DND-41 (cell line): ENCODE measurements at regions not wholly inside any gene's neighbourhood (a gene's known extent, or its start where the extent isn't known, plus 50 kb on each side); places are given as distances from the start of the nearest gene placed in this dataset.

Source experiments
- ATAC-seq: fragments of 200-7000 bp; cut with Tn5 transposase; 3 replicates; pipeline ENCODE4 v1.9.1; 2021; ENCODE audit warnings: low read depth; ENCODE audit not compliant: insufficient read depth
- DNase-seq: peaks from one replicate; pipeline ENCODE4 v3.0.0-alpha.2; 2020
- H2AFZ ChIP-seq: 2 replicates; pipeline ENCODE4 v1.6.0; 2012; ENCODE audit warnings: low read depth, low read length
- H3K27ac ChIP-seq: 2 replicates; pipeline ENCODE4 v1.5.1; 2012; ENCODE audit warnings: low read length, inconsistent platforms
- H3K27me3 ChIP-seq: fragments of 200-600 bp; sonication (generic); 2 replicates; pipeline ENCODE4 v1.6.0; 2012; ENCODE audit warnings: low read length, mild to moderate bottlenecking, inconsistent platforms; ENCODE audit not compliant: insufficient read depth, poor library complexity
- H3K36me3 ChIP-seq: 2 replicates; pipeline ENCODE4 v1.5.1; 2012; ENCODE audit warnings: low read length, inconsistent platforms; ENCODE audit not compliant: insufficient read depth
- H3K4me1 ChIP-seq: 2 replicates; pipeline ENCODE4 v1.5.1; 2012; ENCODE audit warnings: mild to moderate bottlenecking, low read length; ENCODE audit not compliant: insufficient read depth
- H3K4me2 ChIP-seq: 2 replicates; pipeline ENCODE4 v1.6.0; 2012; ENCODE audit warnings: mild to moderate bottlenecking, moderate library complexity, low read length, inconsistent platforms; ENCODE audit not compliant: insufficient read depth
- H3K4me3 ChIP-seq, 2 experiments: fragments of 200-600 bp in 1 of 2; shearing (Covaris generic) in 1 of 2; 2 replicates each; pipeline ENCODE4 v1.5.1; 2012 to 2016; ENCODE audit warnings: inconsistent platforms in 2 of 2, low read length in 2 of 2, mild to moderate bottlenecking in 2 of 2, low read depth in 1 of 2, moderate library complexity in 1 of 2
- H3K79me2 ChIP-seq: 2 replicates; pipeline ENCODE4 v1.6.0; 2012; ENCODE audit warnings: low read length, inconsistent platforms; ENCODE audit not compliant: insufficient read depth
- H3K9ac ChIP-seq: 2 replicates; pipeline ENCODE4 v1.6.0; 2012; ENCODE audit warnings: low read depth, mild to moderate bottlenecking, inconsistent platforms, low read length, moderate library complexity
- H3K9me3 ChIP-seq: 2 replicates; pipeline ENCODE4 v1.5.1; 2012; ENCODE audit warnings: low read length, moderate library complexity, mild to moderate bottlenecking, inconsistent platforms; ENCODE audit not compliant: insufficient read depth, severe bottlenecking
- H4K20me1 ChIP-seq: 2 replicates; pipeline ENCODE4 v1.6.0; 2012; ENCODE audit warnings: low read length; ENCODE audit not compliant: insufficient read depth
- CTCF ChIP-seq: IDR thresholded peaks from 2 replicates; pipeline ENCODE4 v1.5.1; 2012; ENCODE audit warnings: borderline replicate concordance, low read length, moderate library complexity, mild to moderate bottlenecking; ENCODE audit not compliant: poor library complexity, severe bottlenecking; ENCODE audit errors: extremely low read depth
- EZH2 ChIP-seq: IDR thresholded peaks from 3 replicates; pipeline ENCODE4 v1.6.1; 2012; ENCODE audit warnings: borderline replicate concordance, low read depth, mild to moderate bottlenecking, moderate library complexity, low read length, inconsistent platforms; ENCODE audit not compliant: severe bottlenecking

GRCh38 chr4:11898796-11899195, 470.1 kb upstream of the HS3ST1 start:
- H3K79me2 ChIP-seq = no peaks in the 10 kb centered on the region
- no peak for TF ChIP-seq CTCF
- TF ChIP-seq EZH2 = no peak
- no peaks in the 10 kb centered on the region for H3K4me1 ChIP-seq
- H4K20me1 ChIP-seq = no peaks in the 10 kb centered on the region
- H3K4me2 ChIP-seq = no peak overlapping the region
- no peak overlapping the region for H3K27ac ChIP-seq
- H3K9me3 ChIP-seq = peaks cover 3% of the 10 kb centered on the region
- H3K27me3 ChIP-seq = no peaks in the 10 kb centered on the region
- H3K9ac ChIP-seq = no peak overlapping the region
- no peak overlapping the region for H3K4me3 ChIP-seq
- no peak for DNase-seq
- ATAC-seq = no peak
- no peaks in the 10 kb centered on the region for H3K36me3 ChIP-seq
- no peak overlapping the region for H2AFZ ChIP-seq

DNA sequence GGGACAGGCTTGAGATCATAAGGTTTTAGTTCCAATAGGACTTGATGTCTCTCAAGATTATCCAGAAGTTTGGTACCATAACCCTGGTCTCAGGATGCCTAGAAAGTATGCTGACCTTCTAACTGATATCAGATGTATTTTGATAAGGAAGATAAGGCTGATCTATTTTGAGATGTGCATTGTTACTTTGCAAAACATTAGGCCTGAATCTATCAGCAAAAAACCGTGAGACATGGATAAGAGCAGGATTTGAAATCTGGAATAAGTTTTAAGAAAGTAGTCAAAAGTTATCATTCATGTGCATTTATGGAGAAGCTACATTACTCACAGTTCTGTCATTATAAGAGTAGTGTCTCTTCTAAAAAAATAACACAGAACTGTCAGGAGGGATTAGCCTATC, 467.1 kb upstream of the HS3ST1 start:
- no peak overlapping the region for H3K4me2 ChIP-seq
- ATAC-seq (no peak), DNase-seq (no peak)
- no peaks in the 10 kb centered on the region for H3K27me3 ChIP-seq
- no peaks in the 10 kb centered on the region for H3K4me1 ChIP-seq
- H3K9me3 ChIP-seq = peaks cover 3% of the 10 kb centered on the region
- TF ChIP-seq EZH2 = no peak
- no peak for TF ChIP-seq CTCF
- H3K36me3 ChIP-seq = no peaks in the 10 kb centered on the region
- H3K79me2 ChIP-seq = no peaks in the 10 kb centered on the region
- H3K27ac ChIP-seq = no peak overlapping the region
- H3K4me3 ChIP-seq = no peak overlapping the region
- H2AFZ ChIP-seq = no peak overlapping the region
- no peaks in the 10 kb centered on the region for H4K20me1 ChIP-seq
- no peak overlapping the region for H3K9ac ChIP-seq

GRCh38 chr4:11894977-11895376, 466.3 kb upstream of the HS3ST1 start:
- no peak overlapping the region for H3K4me3 ChIP-seq
- no peaks in the 10 kb centered on the region for H3K4me1 ChIP-seq
- H3K9ac ChIP-seq = no peak overlapping the region
- DNase-seq (no peak), ATAC-seq (no peak)
- no peak overlapping the region for H3K27ac ChIP-seq
- no peaks in the 10 kb centered on the region for H3K27me3 ChIP-seq
- no peaks in the 10 kb centered on the region for H3K36me3 ChIP-seq
- no peaks in the 10 kb centered on the region for H4K20me1 ChIP-seq
- no peak overlapping the region for H2AFZ ChIP-seq
- TF ChIP-seq EZH2 = no peak
- no peak for TF ChIP-seq CTCF
- no peak overlapping the region for H3K4me2 ChIP-seq
- H3K9me3 ChIP-seq = peaks cover 3% of the 10 kb centered on the region
- no peaks in the 10 kb centered on the region for H3K79me2 ChIP-seq

DNA sequence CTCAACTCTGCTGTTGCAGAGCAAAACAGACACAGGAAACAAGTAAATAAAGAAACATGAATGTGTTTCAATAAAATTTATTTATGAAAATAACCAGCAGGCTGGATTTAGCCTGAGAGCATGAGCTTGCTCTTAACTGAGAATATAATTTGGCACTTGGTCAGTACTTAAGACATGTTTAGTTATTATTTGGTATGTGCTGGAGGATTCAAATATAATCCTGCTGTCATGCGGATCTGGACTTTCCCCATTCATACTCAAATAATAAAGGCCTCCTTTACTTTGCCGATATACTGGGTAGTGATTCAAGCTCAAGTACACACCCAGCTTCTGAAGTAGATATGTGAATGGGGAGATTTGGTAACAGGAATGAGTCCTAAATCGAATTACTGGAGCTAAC, 465.5 kb upstream of the HS3ST1 start:
- Histone ChIP-seq H3K4me3 (no peak overlapping the region), H3K4me2 (no peak overlapping the region), H3K27me3 (no peaks in the 10 kb centered on the region), H3K27ac (no peak overlapping the region), H3K9me3 (peaks cover 3% of the 10 kb centered on the region), H3K4me1 (no peaks in the 10 kb centered on the region), H2AFZ (no peak overlapping the region), H4K20me1 (no peaks in the 10 kb centered on the region), H3K79me2 (no peaks in the 10 kb centered on the region), H3K9ac (no peak overlapping the region), H3K36me3 (no peaks in the 10 kb centered on the region)
- ATAC-seq = no peak
- TF ChIP-seq CTCF (no peak), EZH2 (no peak)
- DNase-seq = no peak
